Endothelial cell of umbilical vein (primary cell): ENCODE measurements at regions not wholly inside any gene's neighbourhood (a gene's known extent, or its start where the extent isn't known, plus 50 kb on each side); places are given as distances from the start of the nearest gene placed in this dataset.

Experiments used
- BruUV-seq: library from RNA; stranded (reverse); fragments of 400-500 nt; replicated peaks from 2 replicates; lab custom pipeline; 2021; lab: Mats Ljungman, UMichigan
- CTCF ChIA-PET: fragments of 300-600, 350-600 bp; sonication (Branson Sonifier 250); formaldehyde crosslinking; loops from one replicate; lab custom pipeline; 2021; ENCODE audit warnings: antibody characterized with exemption, inconsistent platforms; lab: Charles Lee
- POLR2A ChIA-PET: fragments of 300-600, 350-600 bp; sonication (Branson Sonifier 250); formaldehyde crosslinking; loops from one replicate; lab custom pipeline; 2021; ENCODE audit warnings: antibody characterized with exemption, inconsistent platforms; lab: Charles Lee
- DNase-seq: peaks from one replicate; pipeline ENCODE4 v3.0.0-alpha.2; 2011; ENCODE audit warnings: low read depth, low spot score
- FAIRE-seq: peaks from 2 replicates; lab custom pipeline; 2011; peaks lifted over from hg19 to GRCh38; lab: Jason Lieb, UNC
- H2AFZ ChIP-seq: 2 replicates; pipeline ENCODE4 v1.6.0; 2012; ENCODE audit warnings: low read depth, low read length, control low read depth, inconsistent platforms
- H3K27ac ChIP-seq: 2 replicates; pipeline ENCODE4 v1.5.1; 2011; ENCODE audit warnings: low read depth, mild to moderate bottlenecking, control low read depth, low read length, moderate library complexity; ENCODE audit not compliant: insufficient read depth
- H3K27me3 ChIP-seq, 2 experiments: 2 replicates each; pipeline versions ENCODE4 v1.6.0 to v1.6.1; 2011; ENCODE audit warnings: low read length in 2 of 2, mixed read lengths in 1 of 2; ENCODE audit not compliant: control insufficient read depth in 2 of 2, insufficient read depth in 2 of 2
- H3K36me3 ChIP-seq, 2 experiments: 2 replicates in 1 of 2; 3 replicates in 1 of 2; pipeline ENCODE4 v1.5.1; 2011; ENCODE audit warnings: low read length in 2 of 2, mild to moderate bottlenecking in 1 of 2, moderate library complexity in 1 of 2; ENCODE audit not compliant: control insufficient read depth in 2 of 2, insufficient read depth in 2 of 2; ENCODE audit errors: extremely low read depth in 1 of 2
- H3K4me1 ChIP-seq: 3 replicates; pipeline ENCODE4 v1.5.1; 2011; ENCODE audit warnings: mild to moderate bottlenecking, low read length; ENCODE audit not compliant: control insufficient read depth, insufficient read depth; ENCODE audit errors: extremely low read depth
- H3K4me2 ChIP-seq: 2 replicates; pipeline ENCODE4 v1.6.1; 2011; ENCODE audit warnings: low read length, control low read depth, mixed read lengths; ENCODE audit not compliant: insufficient read depth
- H3K4me3 ChIP-seq, 3 experiments: fragments of 200-600 bp in 1 of 3; sonication (generic), shearing (Covaris generic) in 1 of 3; replicated peaks in 1 of 3; 2 replicates each; pipeline ENCODE4 v1.5.1; 2011 to 2016; ENCODE audit warnings: control low read depth in 3 of 3, low read length in 3 of 3, mild to moderate bottlenecking in 2 of 3, inconsistent platforms in 1 of 3, low read depth in 1 of 3, moderate library complexity in 1 of 3; ENCODE audit not compliant: insufficient read depth in 1 of 3
- H3K79me2 ChIP-seq: 2 replicates; pipeline ENCODE4 v1.6.0; 2012; ENCODE audit warnings: low read length, inconsistent platforms; ENCODE audit not compliant: control insufficient read depth, insufficient read depth
- H3K9ac ChIP-seq: replicated peaks from 2 replicates; pipeline ENCODE3; 2011; ENCODE audit warnings: low read length, control low read depth; ENCODE audit not compliant: insufficient read depth; ENCODE audit errors: extremely low read depth
- H3K9me1 ChIP-seq: replicated peaks from 3 replicates; pipeline ENCODE4 v1.6.0; 2011; ENCODE audit warnings: mild to moderate bottlenecking, low read length; ENCODE audit not compliant: control insufficient read depth, insufficient read depth; ENCODE audit errors: extremely low read depth
- H3K9me3 ChIP-seq: replicated peaks from 2 replicates; pipeline ENCODE4 v1.5.1; 2012; ENCODE audit warnings: low read length, inconsistent platforms; ENCODE audit not compliant: control insufficient read depth, insufficient read depth
- H4K20me1 ChIP-seq: replicated peaks from 2 replicates; pipeline ENCODE3; 2011; ENCODE audit warnings: mild to moderate bottlenecking, low read length; ENCODE audit not compliant: control insufficient read depth, insufficient read depth; ENCODE audit errors: extremely low read depth
- EZH2 ChIP-seq: IDR thresholded peaks from 2 replicates; pipeline ENCODE4 v1.6.1; 2012; ENCODE audit warnings: borderline replicate concordance, low read depth, mild to moderate bottlenecking, moderate library complexity, low read length, inconsistent platforms; ENCODE audit not compliant: severe bottlenecking
- FOS ChIP-seq: IDR thresholded peaks from 2 replicates; pipeline ENCODE4 v1.6.1; 2011; ENCODE audit warnings: mild to moderate bottlenecking, low read length, moderate library complexity, borderline replicate concordance; ENCODE audit not compliant: insufficient read depth
- GATA2 ChIP-seq: IDR thresholded peaks from 2 replicates; pipeline ENCODE4 v1.7.0; 2011; ENCODE audit warnings: low read depth, mild to moderate bottlenecking, moderate library complexity, mixed read lengths, low read length; ENCODE audit not compliant: insufficient read length, insufficient read depth
- JUN ChIP-seq: IDR thresholded peaks from 2 replicates; pipeline ENCODE4 v1.6.1; 2011; ENCODE audit warnings: borderline replicate concordance, low read depth; ENCODE audit not compliant: insufficient read length, insufficient read depth
- MYC ChIP-seq: IDR thresholded peaks from one replicate; pipeline ENCODE4 v1.6.1; 2011; ENCODE audit warnings: mild to moderate bottlenecking, low read depth, low read length
- POLR2A ChIP-seq: IDR thresholded peaks from 2 replicates; pipeline ENCODE4 v1.6.1; 2012; ENCODE audit warnings: low read depth, mild to moderate bottlenecking, control low read depth, low read length
- POLR2AphosphoS5 ChIP-seq: IDR thresholded peaks from 2 replicates; pipeline ENCODE4 v1.6.1; 2012; ENCODE audit warnings: low read depth, mild to moderate bottlenecking, control low read depth, low read length, moderate library complexity; ENCODE audit not compliant: insufficient read depth
- dilution Hi-C: fragments of 300-500 bp; cut with MboI; formaldehyde crosslinking; loops from one replicate; pipeline ENCODE4 v1.15.0; 2019; ENCODE audit warnings: low sequenced_read_pairs; ENCODE audit not compliant: extremely low pct_ligation_motif_present
- intact Hi-C: fragments of 100-400 bp; cut with micrococcal nuclease; formaldehyde crosslinking; loops from one replicate; pipeline ENCODE4 v1.10.0; 2022
- TF ChIP-seq, protein P1 (sequence below): IDR thresholded peaks from 2 replicates; pipeline ENCODE4 v1.6.1; 2011; ENCODE audit not compliant: insufficient read depth, insufficient read length
- TF ChIP-seq, protein P2 (sequence below), 2 donors: IDR thresholded peaks; 1 replicate in 1 of 2; 2 replicates in 1 of 2; pipeline ENCODE4 v1.5.1; 2011; ENCODE audit warnings: low read length in 2 of 2, mild to moderate bottlenecking in 2 of 2, moderate library complexity in 2 of 2, control low read depth in 1 of 2, inconsistent platforms in 1 of 2, low read depth in 1 of 2; ENCODE audit not compliant: insufficient read depth in 1 of 2; ENCODE audit errors: extremely low read depth in 1 of 2

DNA sequence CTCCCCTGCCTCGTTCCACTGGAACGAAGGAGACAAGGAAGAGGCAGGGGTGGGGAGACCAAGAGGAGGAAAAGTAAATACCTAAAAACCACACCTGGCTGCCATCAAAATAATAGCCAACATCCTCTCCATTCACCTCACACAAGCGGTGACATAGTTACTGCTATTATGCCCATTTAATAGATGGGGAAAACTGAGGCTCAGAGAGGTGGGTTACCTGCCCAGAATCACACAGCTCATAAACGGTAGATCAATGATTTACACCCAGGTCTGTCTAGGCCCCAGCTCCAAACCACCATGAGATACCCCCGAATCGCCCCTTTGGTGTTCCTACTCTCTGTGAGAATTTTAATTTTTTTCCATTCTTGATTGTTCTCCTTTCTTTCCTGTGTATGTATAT, 253.8 kb downstream of the BMP7 start:
- no peaks in the 10 kb centered on the region for H3K36me3 ChIP-seq
- H3K79me2 ChIP-seq: no peaks in the 10 kb centered on the region
- no peak for FAIRE-seq
- intact Hi-C loops: no loop called here
- no peaks in the 10 kb centered on the region for H3K9me1 ChIP-seq
- H3K9ac ChIP-seq: no peak overlapping the region
- TF ChIP-seq POLR2A (no peak), MYC (no peak), POLR2AphosphoS5 (no peak), GATA2 (no peak), FOS (no peak)
- TF ChIP-seq, protein P1, sequence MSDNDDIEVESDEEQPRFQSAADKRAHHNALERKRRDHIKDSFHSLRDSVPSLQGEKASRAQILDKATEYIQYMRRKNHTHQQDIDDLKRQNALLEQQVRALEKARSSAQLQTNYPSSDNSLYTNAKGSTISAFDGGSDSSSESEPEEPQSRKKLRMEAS: no peak
- TF ChIP-seq, protein P2, sequence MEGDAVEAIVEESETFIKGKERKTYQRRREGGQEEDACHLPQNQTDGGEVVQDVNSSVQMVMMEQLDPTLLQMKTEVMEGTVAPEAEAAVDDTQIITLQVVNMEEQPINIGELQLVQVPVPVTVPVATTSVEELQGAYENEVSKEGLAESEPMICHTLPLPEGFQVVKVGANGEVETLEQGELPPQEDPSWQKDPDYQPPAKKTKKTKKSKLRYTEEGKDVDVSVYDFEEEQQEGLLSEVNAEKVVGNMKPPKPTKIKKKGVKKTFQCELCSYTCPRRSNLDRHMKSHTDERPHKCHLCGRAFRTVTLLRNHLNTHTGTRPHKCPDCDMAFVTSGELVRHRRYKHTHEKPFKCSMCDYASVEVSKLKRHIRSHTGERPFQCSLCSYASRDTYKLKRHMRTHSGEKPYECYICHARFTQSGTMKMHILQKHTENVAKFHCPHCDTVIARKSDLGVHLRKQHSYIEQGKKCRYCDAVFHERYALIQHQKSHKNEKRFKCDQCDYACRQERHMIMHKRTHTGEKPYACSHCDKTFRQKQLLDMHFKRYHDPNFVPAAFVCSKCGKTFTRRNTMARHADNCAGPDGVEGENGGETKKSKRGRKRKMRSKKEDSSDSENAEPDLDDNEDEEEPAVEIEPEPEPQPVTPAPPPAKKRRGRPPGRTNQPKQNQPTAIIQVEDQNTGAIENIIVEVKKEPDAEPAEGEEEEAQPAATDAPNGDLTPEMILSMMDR (IDR thresholded peaks at IDR 0.05; ENCODE audit: extremely low read depth in 1 of 2, insufficient read depth in 1 of 2, low read depth in 1 of 2, low read length in 2 of 2): no peak
- no peak overlapping the region for H3K27ac ChIP-seq
- H3K27me3 ChIP-seq: no peaks in the 10 kb centered on the region
- H3K4me1 ChIP-seq: no peaks in the 10 kb centered on the region
- ChIA-PET CTCF (no interaction called here), POLR2A (no interaction called here)
- no peaks in the 10 kb centered on the region for H4K20me1 ChIP-seq
- H3K4me3 ChIP-seq: no peak overlapping the region
- dilution Hi-C loops: no loop called here
- H3K4me2 ChIP-seq: no peak overlapping the region
- BruUV-seq: no TSS peak
- H3K9me3 ChIP-seq: no peaks in the 10 kb centered on the region
- no peak for DNase-seq
- H2AFZ ChIP-seq: no peak overlapping the region

DNA sequence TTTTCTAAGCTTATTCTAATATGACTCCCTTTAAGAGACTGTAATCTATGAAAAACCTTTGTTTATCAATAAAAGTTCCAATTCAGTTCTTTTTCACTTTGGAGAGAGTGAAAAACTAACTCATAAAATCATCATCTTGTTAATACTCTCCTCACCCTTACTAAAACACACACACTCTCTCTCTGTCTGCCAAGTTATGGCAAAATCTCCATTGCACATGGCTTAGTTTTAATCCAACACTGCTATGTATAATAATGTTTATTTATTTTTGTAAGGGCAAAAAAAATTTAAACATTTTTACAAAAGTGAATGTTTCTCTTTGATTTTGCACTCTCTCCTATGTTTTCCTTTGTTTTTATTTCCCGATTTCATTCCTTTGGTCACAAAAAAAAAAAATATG, 253.2 kb downstream of the BMP7 start:
- H4K20me1 ChIP-seq: no peaks in the 10 kb centered on the region
- DNase-seq (no peak), FAIRE-seq (no peak)
- no peaks in the 10 kb centered on the region for H3K9me1 ChIP-seq
- no peak overlapping the region for H3K27ac ChIP-seq
- POLR2A ChIA-PET: no interaction called here
- H3K27me3 ChIP-seq: no peaks in the 10 kb centered on the region
- H3K4me3 ChIP-seq: no peak overlapping the region
- H3K79me2 ChIP-seq: no peaks in the 10 kb centered on the region
- H3K9ac ChIP-seq: no peak overlapping the region
- no peaks in the 10 kb centered on the region for H3K4me1 ChIP-seq
- CTCF ChIA-PET: no interaction called here
- no TSS peak for BruUV-seq
- H3K36me3 ChIP-seq: no peaks in the 10 kb centered on the region
- TF ChIP-seq JUN: no peak
- TF ChIP-seq GATA2: no peak
- TF ChIP-seq, protein P2 (IDR thresholded peaks at IDR 0.05; ENCODE audit: extremely low read depth in 1 of 2, insufficient read depth in 1 of 2, low read depth in 1 of 2, low read length in 2 of 2): no peak
- TF ChIP-seq EZH2: no peak
- TF ChIP-seq POLR2A: no peak
- no peak overlapping the region for H3K4me2 ChIP-seq
- intact Hi-C loops: no loop called here
- no peaks in the 10 kb centered on the region for H3K9me3 ChIP-seq
- no peak overlapping the region for H2AFZ ChIP-seq
- dilution Hi-C loops: no loop called here
